GM04504 (cell line): ENCODE measurements at regions not wholly inside any gene's neighbourhood (a gene's known extent, or its start where the extent isn't known, plus 50 kb on each side); places are given as distances from the start of the nearest gene placed in this dataset.
A peak's percentile ranks its signal among the peaks of the same experiment; 100 is the strongest.

ENCODE experiments used
- DNase-seq: peaks from one replicate; pipeline ENCODE4 v3.0.0-alpha.2; 2012; ENCODE audit warnings: low read depth

- DNase-seq = no peak
These were observed 88.8 kb upstream of the TMEM72 start for GRCh38 chr10:44822349-44822748.

GRCh38 chr10:44822966-44823365 is 88.2 kb upstream of the TMEM72 start:
- no peak for DNase-seq

- DNase-seq = no peak
These were observed 86.5 kb upstream of the TMEM72 start for GRCh38 chr10:44824607-44825006.

GRCh38 chr10:44827431-44828006 is 83.6 kb upstream of the TMEM72 start:
- no peak for DNase-seq

- no peak for DNase-seq
These were observed 82.5 kb upstream of the TMEM72 start for GRCh38 chr10:44828508-44829142.

- DNase-seq = no peak
These were observed 81.7 kb upstream of the TMEM72 start for GRCh38 chr10:44829426-44829825.

- no peak for DNase-seq
These were observed 81.1 kb upstream of the TMEM72 start for GRCh38 chr10:44830022-44830421.

GRCh38 chr10:44831581-44831980 is 79.6 kb upstream of the TMEM72 start:
- no peak for DNase-seq

GRCh38 chr10:44832595-44833390 is 78.3 kb upstream of the TMEM72 start:
- no peak for DNase-seq

GRCh38 chr10:44834131-44834530 is 77.0 kb upstream of the TMEM72 start:
- DNase-seq = no peak

- DNase-seq = no peak
These were observed 75.8 kb upstream of the TMEM72 start for GRCh38 chr10:44835300-44835699.

GRCh38 chr10:44843484-44843883 is 67.7 kb upstream of the TMEM72 start:
- DNase-seq = no peak

- DNase-seq = no peak
These were observed 65.6 kb upstream of the TMEM72 start for GRCh38 chr10:44845361-44846175.

- no peak for DNase-seq
These were observed 64.0 kb upstream of the TMEM72 start for GRCh38 chr10:44847110-44847509.

- no peak for DNase-seq
These were observed 62.9 kb upstream of the TMEM72 start for GRCh38 chr10:44848211-44848610.

GRCh38 chr10:44849936-44850335 is 61.2 kb upstream of the TMEM72 start:
- DNase-seq = no peak

GRCh38 chr10:44850356-44850934 is 60.7 kb upstream of the TMEM72 start:
- DNase-seq = no peak

GRCh38 chr10:44851413-44851812 is 59.7 kb upstream of the TMEM72 start:
- DNase-seq = no peak

GRCh38 chr10:44851881-44852280 is 59.3 kb upstream of the TMEM72 start:
- DNase-seq = no peak

- DNase-seq = peak; percentile 23
These were observed 57.9 kb upstream of the TMEM72 start for GRCh38 chr10:44853148-44853734.

- DNase-seq = no peak
These were observed 57.3 kb upstream of the TMEM72 start for GRCh38 chr10:44853796-44854195.
